ENCODE measurements at regions not wholly inside any gene's neighbourhood (a gene's known extent, or its start where the extent isn't known, plus 50 kb on each side); places are given as distances from the start of the nearest gene placed in this dataset.

DNA sequence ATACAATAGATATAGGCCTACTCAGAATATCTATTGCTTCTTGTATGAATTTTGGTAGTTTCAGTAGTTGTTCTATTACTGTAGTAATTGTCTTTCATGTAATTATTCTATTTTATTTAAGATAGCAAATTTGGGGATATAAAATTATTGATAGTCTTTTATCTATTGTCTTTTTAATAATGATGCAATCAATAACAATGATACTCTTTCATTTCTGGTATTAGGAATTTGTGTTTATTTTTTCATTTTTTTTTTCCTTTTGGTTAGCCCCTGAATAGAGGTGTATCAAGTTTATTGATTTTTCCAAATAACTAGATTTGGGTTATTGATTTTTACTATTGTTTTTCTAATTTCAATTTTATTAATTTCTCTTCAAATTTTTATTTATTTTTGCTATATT lies 1503.7 kb downstream of the REEP3 start:
- TF ChIP-seq, protein P1, sequence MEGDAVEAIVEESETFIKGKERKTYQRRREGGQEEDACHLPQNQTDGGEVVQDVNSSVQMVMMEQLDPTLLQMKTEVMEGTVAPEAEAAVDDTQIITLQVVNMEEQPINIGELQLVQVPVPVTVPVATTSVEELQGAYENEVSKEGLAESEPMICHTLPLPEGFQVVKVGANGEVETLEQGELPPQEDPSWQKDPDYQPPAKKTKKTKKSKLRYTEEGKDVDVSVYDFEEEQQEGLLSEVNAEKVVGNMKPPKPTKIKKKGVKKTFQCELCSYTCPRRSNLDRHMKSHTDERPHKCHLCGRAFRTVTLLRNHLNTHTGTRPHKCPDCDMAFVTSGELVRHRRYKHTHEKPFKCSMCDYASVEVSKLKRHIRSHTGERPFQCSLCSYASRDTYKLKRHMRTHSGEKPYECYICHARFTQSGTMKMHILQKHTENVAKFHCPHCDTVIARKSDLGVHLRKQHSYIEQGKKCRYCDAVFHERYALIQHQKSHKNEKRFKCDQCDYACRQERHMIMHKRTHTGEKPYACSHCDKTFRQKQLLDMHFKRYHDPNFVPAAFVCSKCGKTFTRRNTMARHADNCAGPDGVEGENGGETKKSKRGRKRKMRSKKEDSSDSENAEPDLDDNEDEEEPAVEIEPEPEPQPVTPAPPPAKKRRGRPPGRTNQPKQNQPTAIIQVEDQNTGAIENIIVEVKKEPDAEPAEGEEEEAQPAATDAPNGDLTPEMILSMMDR (IDR thresholded peaks at IDR 0.05) = no peak
- no peak for TF ChIP-seq POLR2A (IDR thresholded peaks at IDR 0.05)
- Histone ChIP-seq H3K36me3 (no peaks in the 10 kb centered on the region), H3K27ac (no peak overlapping the region), H3K4me1 (no peaks in the 10 kb centered on the region), H3K4me3 (no peak overlapping the region), H3K9me3 (no peaks in the 10 kb centered on the region), H3K27me3 (no peaks in the 10 kb centered on the region)
- DNase-seq = no peak
- intact Hi-C loops (cut with DNase I) = no loop called here

DNA sequence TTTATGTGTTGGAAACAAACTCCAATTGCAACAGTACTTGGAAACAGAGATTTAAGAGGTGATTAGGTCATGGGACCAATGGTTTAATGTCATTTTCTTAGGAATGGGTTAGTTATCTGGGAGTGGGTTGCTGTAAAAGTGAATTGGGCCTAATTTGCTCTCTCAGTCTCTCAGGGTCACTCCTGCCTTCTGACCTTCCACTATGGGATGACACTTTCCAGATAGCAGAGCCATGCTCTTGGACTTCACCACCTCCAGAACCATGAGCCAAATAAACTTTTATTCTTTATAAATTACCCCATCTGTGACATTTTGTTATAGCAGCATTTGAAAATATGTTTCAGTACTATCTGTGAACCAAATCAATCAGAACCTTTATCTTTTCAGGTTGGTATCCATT lies 1509.1 kb downstream of the REEP3 start:
- TF ChIP-seq POLR2A (IDR thresholded peaks at IDR 0.05) = no peak
- TF ChIP-seq, protein P1 (IDR thresholded peaks at IDR 0.05) = no peak
- Histone ChIP-seq H3K4me1 (no peaks in the 10 kb centered on the region), H3K27me3 (no peaks in the 10 kb centered on the region), H3K27ac (no peak overlapping the region), H3K36me3 (no peaks in the 10 kb centered on the region), H3K9me3 (peaks cover 0 to 18% (median 8%) of the 10 kb centered on the region in 3 donors), H3K4me3 (no peak overlapping the region)
- intact Hi-C loops (cut with DNase I) = no loop called here
- no peak for DNase-seq

DNA sequence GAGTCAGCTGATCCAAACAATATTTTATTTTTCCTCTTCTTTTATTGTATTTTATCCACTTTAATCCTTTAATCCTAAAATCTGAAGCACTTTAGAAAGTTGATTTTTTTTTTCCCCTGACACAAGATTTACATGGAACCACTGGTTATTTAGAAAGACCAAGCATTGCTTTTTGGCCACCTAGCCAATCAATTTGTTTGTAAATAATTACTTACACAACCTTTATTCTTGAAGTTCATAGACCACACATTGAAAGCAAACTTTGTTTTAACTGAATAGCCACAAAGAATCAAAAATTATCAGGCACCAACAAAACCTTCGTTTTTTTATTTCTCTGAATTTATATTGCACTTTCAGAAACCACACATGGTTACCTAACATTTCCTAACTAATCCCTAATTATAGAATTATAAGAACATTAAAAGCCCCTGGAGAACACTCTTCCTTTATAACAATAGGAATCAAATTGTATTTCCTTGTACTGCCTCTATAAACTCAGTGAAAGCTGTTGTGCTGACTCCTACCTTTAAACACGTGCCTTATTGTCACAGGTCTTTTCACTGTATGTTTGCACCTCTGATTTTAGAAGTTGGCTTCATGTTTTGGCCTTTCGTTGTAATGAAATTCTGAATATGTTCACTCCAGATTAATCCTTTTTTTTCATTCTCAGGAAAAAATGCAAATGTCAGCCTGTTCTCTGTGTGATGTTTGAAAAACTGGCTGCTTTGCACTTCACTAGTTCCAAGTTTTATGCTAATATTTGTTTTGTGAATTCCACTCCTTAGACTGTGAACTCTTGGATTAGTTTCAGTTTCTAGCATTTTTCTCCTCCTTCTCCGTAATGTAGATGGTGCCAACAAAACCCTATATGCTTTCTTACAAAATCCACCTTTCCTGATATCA lies 1511.9 kb downstream of the REEP3 start:
- Histone ChIP-seq H3K27ac (no peak overlapping the region), H3K9me3 (peaks cover 0 to 27% (median 10%) of the 10 kb centered on the region in 3 donors), H3K4me3 (no peak overlapping the region), H3K27me3 (no peaks in the 10 kb centered on the region), H3K36me3 (no peaks in the 10 kb centered on the region), H3K4me1 (no peaks in the 10 kb centered on the region)
- intact Hi-C loops (cut with DNase I) = no loop called here
- TF ChIP-seq, protein P1 (IDR thresholded peaks at IDR 0.05) = no peak
- no peak for TF ChIP-seq POLR2A (IDR thresholded peaks at IDR 0.05)
- no peak for DNase-seq
- WGBS, 2 donors = 16 to 21% methylated on average over 4 of the region's 4 CpGs

- no peaks in the 10 kb centered on the region for H3K36me3 ChIP-seq
- no peaks in the 10 kb centered on the region for H3K4me1 ChIP-seq
- H3K27me3 ChIP-seq = no peaks in the 10 kb centered on the region
- H3K27ac ChIP-seq = no peak overlapping the region
- H3K4me3 ChIP-seq = no peak overlapping the region
- 20% methylated on average over 1 of the region's 4 CpGs; no CpG with 5 or more reads in 1 of the 2 donors for WGBS, 2 donors
- TF ChIP-seq, protein P1 (IDR thresholded peaks at IDR 0.05) = no peak
- TF ChIP-seq POLR2A (IDR thresholded peaks at IDR 0.05) = no peak
- peaks cover 0 to 27% (median 10%) of the 10 kb centered on the region in 3 donors for H3K9me3 ChIP-seq
- intact Hi-C loops (cut with DNase I) = no loop called here
- DNase-seq = no peak
Measured at GRCh38 chr10:65033957-65034356, 1512.8 kb downstream of the REEP3 start.

DNA sequence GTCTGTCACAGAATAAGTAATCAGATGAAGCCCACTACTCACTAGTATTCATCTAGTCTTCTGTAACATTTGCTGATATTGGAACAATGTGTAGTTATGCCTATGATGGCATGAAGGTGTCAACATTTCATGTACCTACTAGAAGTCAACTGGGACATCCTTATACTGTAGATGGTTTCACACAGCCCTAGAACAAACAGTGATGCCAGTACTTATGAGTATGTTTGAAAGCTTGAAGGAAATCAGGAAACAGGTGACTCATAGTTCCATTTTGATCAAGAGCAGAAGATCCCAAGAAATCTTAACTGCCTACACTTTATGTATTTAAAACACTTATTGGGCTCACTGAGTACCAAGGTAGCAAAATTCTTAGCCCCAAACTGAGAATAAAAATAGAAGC lies 1519.6 kb downstream of the REEP3 start:
- H3K27ac ChIP-seq = no peak overlapping the region
- H3K4me1 ChIP-seq = no peaks in the 10 kb centered on the region
- peaks cover 0 to 4% (median 0%) of the 10 kb centered on the region in 3 donors for H3K9me3 ChIP-seq
- TF ChIP-seq POLR2A (IDR thresholded peaks at IDR 0.05) = no peak
- TF ChIP-seq, protein P1 (IDR thresholded peaks at IDR 0.05) = no peak
- DNase-seq = no peak
- H3K4me3 ChIP-seq = no peak overlapping the region
- H3K27me3 ChIP-seq = no peaks in the 10 kb centered on the region
- intact Hi-C loops (cut with DNase I) = no loop called here
- no peaks in the 10 kb centered on the region for H3K36me3 ChIP-seq

All from esophagus squamous epithelium (tissue), 5 donors.